ENCODE measurements at regions not wholly inside any gene's neighbourhood (a gene's known extent, or its start where the extent isn't known, plus 50 kb on each side); places are given as distances from the start of the nearest gene placed in this dataset.

DNA sequence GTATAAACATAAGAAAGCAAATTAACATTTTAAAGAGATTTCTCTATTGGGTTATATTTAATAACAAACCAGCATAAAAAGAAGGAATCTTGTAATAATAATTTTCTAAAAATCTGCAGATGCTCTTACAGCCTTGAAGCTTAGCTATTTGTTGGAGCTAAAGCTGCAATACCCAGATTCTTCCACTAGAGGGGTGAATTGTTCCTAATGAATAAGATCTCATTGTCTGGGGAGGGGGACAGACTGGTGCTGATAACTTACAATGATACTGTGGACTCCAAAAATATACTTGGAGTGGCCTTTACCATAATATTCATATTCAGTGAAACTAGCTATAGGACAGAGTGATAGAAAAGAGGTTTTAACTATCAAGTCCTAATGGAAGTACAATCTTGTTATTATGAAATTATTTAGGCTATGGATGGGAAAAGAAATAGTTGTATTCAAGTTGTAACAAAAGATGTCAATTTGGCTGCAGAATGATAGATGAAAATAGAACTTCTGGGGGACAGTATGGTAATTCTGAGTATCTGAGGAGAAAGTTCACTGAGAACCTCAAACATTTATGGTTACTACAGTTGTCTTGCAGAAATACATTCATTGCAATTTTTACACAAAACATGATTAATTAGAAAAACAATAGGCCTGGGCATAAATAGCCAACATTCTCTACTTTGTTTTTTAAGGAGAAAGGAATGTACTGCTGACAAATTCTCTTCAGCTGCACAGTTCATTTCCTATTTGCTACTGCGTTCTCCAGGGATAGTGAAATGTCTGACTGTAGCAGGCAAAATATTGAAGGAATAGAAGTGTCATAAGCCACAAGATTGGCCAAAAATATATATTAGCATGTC is 443.3 kb downstream of the GBA3 start:
- Histone ChIP-seq H2AFZ (ENCODE audit: low read depth, low read length) (no peak overlapping the region), H3K27me3 (ENCODE audit: insufficient read depth, low read length, poor library complexity) (no peaks in the 10 kb centered on the region), H3K79me2 (ENCODE audit: insufficient read depth, low read length) (no peaks in the 10 kb centered on the region), H3K9ac (ENCODE audit: low read depth, low read length) (no peak overlapping the region), H3K36me3 (ENCODE audit: insufficient read depth, low read length) (no peaks in the 10 kb centered on the region), H4K20me1 (ENCODE audit: insufficient read depth, low read length) (no peaks in the 10 kb centered on the region), H3K27ac (ENCODE audit: low read length) (no peak overlapping the region), H3K4me1 (ENCODE audit: insufficient read depth, low read length) (no peaks in the 10 kb centered on the region), H3K9me3 (ENCODE audit: insufficient read depth, low read length, severe bottlenecking) (no peaks in the 10 kb centered on the region), H3K4me3 (ENCODE audit: low read depth in 1 of 2, low read length in 2 of 2) (no peak overlapping the region), H3K4me2 (ENCODE audit: insufficient read depth, low read length) (no peak overlapping the region)
- TF ChIP-seq CTCF (IDR thresholded peaks at IDR 0.05; ENCODE audit: borderline replicate concordance, extremely low read depth, low read length, poor library complexity, severe bottlenecking): peak; percentile 77
- TF ChIP-seq EZH2 (IDR thresholded peaks at IDR 0.05; ENCODE audit: borderline replicate concordance, low read depth, low read length, severe bottlenecking): no peak
- DNase-seq (peak; percentile 4), ATAC-seq (ENCODE audit: insufficient read depth, low read depth) (peak; percentile 61; the same call in 1 of the 3 replicates)

GRCh38 chr4:23134331-23134730 is 441.6 kb downstream of the GBA3 start:
- TF ChIP-seq CTCF (IDR thresholded peaks at IDR 0.05; ENCODE audit: borderline replicate concordance, extremely low read depth, low read length, poor library complexity, severe bottlenecking) (no peak), EZH2 (IDR thresholded peaks at IDR 0.05; ENCODE audit: borderline replicate concordance, low read depth, low read length, severe bottlenecking) (no peak)
- DNase-seq (no peak), ATAC-seq (ENCODE audit: insufficient read depth, low read depth) (no peak)
- Histone ChIP-seq H2AFZ (ENCODE audit: low read depth, low read length) (no peak overlapping the region), H3K27me3 (ENCODE audit: insufficient read depth, low read length, poor library complexity) (no peaks in the 10 kb centered on the region), H3K4me2 (ENCODE audit: insufficient read depth, low read length) (no peak overlapping the region), H3K36me3 (ENCODE audit: insufficient read depth, low read length) (no peaks in the 10 kb centered on the region), H3K9me3 (ENCODE audit: insufficient read depth, low read length, severe bottlenecking) (no peaks in the 10 kb centered on the region), H4K20me1 (ENCODE audit: insufficient read depth, low read length) (no peaks in the 10 kb centered on the region), H3K79me2 (ENCODE audit: insufficient read depth, low read length) (no peaks in the 10 kb centered on the region), H3K4me1 (ENCODE audit: insufficient read depth, low read length) (no peaks in the 10 kb centered on the region), H3K27ac (ENCODE audit: low read length) (no peak overlapping the region), H3K4me3 (ENCODE audit: low read depth in 1 of 2, low read length in 2 of 2) (no peak overlapping the region), H3K9ac (ENCODE audit: low read depth, low read length) (no peak overlapping the region)

GRCh38 chr4:23130845-23131244 is 438.1 kb downstream of the GBA3 start:
- H4K20me1 ChIP-seq (ENCODE audit: insufficient read depth, low read length): no peaks in the 10 kb centered on the region
- no peaks in the 10 kb centered on the region for H3K4me1 ChIP-seq (ENCODE audit: insufficient read depth, low read length)
- no peak for ATAC-seq (ENCODE audit: insufficient read depth, low read depth)
- TF ChIP-seq CTCF (IDR thresholded peaks at IDR 0.05; ENCODE audit: borderline replicate concordance, extremely low read depth, low read length, poor library complexity, severe bottlenecking): no peak
- no peaks in the 10 kb centered on the region for H3K36me3 ChIP-seq (ENCODE audit: insufficient read depth, low read length)
- no peak overlapping the region for H3K27ac ChIP-seq (ENCODE audit: low read length)
- H3K4me2 ChIP-seq (ENCODE audit: insufficient read depth, low read length): no peak overlapping the region
- H3K27me3 ChIP-seq (ENCODE audit: insufficient read depth, low read length, poor library complexity): no peaks in the 10 kb centered on the region
- DNase-seq: no peak
- H2AFZ ChIP-seq (ENCODE audit: low read depth, low read length): no peak overlapping the region
- H3K9ac ChIP-seq (ENCODE audit: low read depth, low read length): no peak overlapping the region
- H3K79me2 ChIP-seq (ENCODE audit: insufficient read depth, low read length): no peaks in the 10 kb centered on the region
- no peaks in the 10 kb centered on the region for H3K9me3 ChIP-seq (ENCODE audit: insufficient read depth, low read length, severe bottlenecking)
- no peak overlapping the region for H3K4me3 ChIP-seq (ENCODE audit: low read depth in 1 of 2, low read length in 2 of 2)

Data from DND-41 (cell line).